Brain microvascular endothelial cell (primary cell): ENCODE measurements at regions not wholly inside any gene's neighbourhood (a gene's known extent, or its start where the extent isn't known, plus 50 kb on each side); places are given as distances from the start of the nearest gene placed in this dataset.
A peak's percentile ranks its signal among the peaks of the same experiment; 100 is the strongest.

Source experiments
- DNase-seq: peaks from one replicate; pipeline ENCODE4 v3.0.0-alpha.2; 2020
- H3K27ac ChIP-seq: fragments of 250-450 bp; sonication (Bioruptor Pico); 2 replicates; pipeline ENCODE4 v1.5.1; 2020; ENCODE audit warnings: mild to moderate bottlenecking, moderate library complexity
- H3K27me3 ChIP-seq: fragments of 250-450 bp; sonication (Bioruptor Pico); replicated peaks from 2 replicates; pipeline ENCODE4 v1.5.1; 2020; ENCODE audit warnings: mild to moderate bottlenecking
- H3K36me3 ChIP-seq: fragments of 250-450 bp; sonication (Bioruptor Pico); replicated peaks from 2 replicates; pipeline ENCODE4 v1.5.1; 2020; ENCODE audit warnings: mild to moderate bottlenecking
- H3K4me3 ChIP-seq: 2 replicates; pipeline ENCODE4 v1.5.1; 2011; ENCODE audit warnings: low read depth, mild to moderate bottlenecking, control low read depth, low read length, moderate library complexity
- CTCF ChIP-seq: IDR thresholded peaks from 2 replicates; pipeline ENCODE4 v1.5.1; 2011; ENCODE audit warnings: low read depth, mild to moderate bottlenecking, moderate library complexity, low read length, control low read depth, inconsistent platforms; ENCODE audit errors: missing control alignments
- in situ Hi-C: cut with HindIII; loops from 2 replicates; pipeline ENCODE4 v1.10.0; 2017; ENCODE audit warnings: low sequenced_read_pairs, low pct_ligation_motif_present

GRCh38 chrX:69027181-69028005 lies 137.9 kb downstream of the PJA1 start:
- Histone ChIP-seq H3K4me3 (no peak overlapping the region), H3K27me3 (no peaks in the 10 kb centered on the region), H3K27ac (peak overlapping the region; percentile 55), H3K36me3 (no peaks in the 10 kb centered on the region)
- peak; percentile 71 for DNase-seq
- in situ Hi-C loops, result no loop called here
- no peak for TF ChIP-seq CTCF

GRCh38 chrX:69025802-69026301 lies 139.4 kb downstream of the PJA1 start:
- Histone ChIP-seq H3K27me3 (no peaks in the 10 kb centered on the region), H3K4me3 (no peak overlapping the region), H3K36me3 (no peaks in the 10 kb centered on the region), H3K27ac (no peak overlapping the region)
- peak; percentile 32 for DNase-seq
- TF ChIP-seq CTCF, result no peak
- in situ Hi-C loops, result no loop called here

- no peak overlapping the region for H3K27ac ChIP-seq
- peak; percentile 20 for DNase-seq
- TF ChIP-seq CTCF, result no peak
Measured at GRCh38 chrX:69024931-69025330, 140.3 kb downstream of the PJA1 start.

GRCh38 chrX:69024161-69024736 lies 141.0 kb downstream of the PJA1 start:
- no peak for DNase-seq
- H3K27me3 ChIP-seq, result no peaks in the 10 kb centered on the region
- no peak overlapping the region for H3K27ac ChIP-seq
- TF ChIP-seq CTCF, result no peak
- no peak overlapping the region for H3K4me3 ChIP-seq
- in situ Hi-C loops, result no loop called here
- no peaks in the 10 kb centered on the region for H3K36me3 ChIP-seq

More at GRCh38 chrX:69024931-69025330, 140.3 kb downstream of the PJA1 start:
- Histone ChIP-seq H3K27me3 (no peaks in the 10 kb centered on the region), H3K36me3 (no peaks in the 10 kb centered on the region), H3K4me3 (no peak overlapping the region)
- in situ Hi-C loops, result no loop called here

GRCh38 chrX:69022430-69022829 lies 142.8 kb downstream of the PJA1 start:
- Histone ChIP-seq H3K36me3 (no peaks in the 10 kb centered on the region), H3K4me3 (no peak overlapping the region), H3K27ac (no peak overlapping the region), H3K27me3 (no peaks in the 10 kb centered on the region)
- TF ChIP-seq CTCF, result no peak
- in situ Hi-C loops, result no loop called here
- no peak for DNase-seq
